ENCODE measurements at regions not wholly inside any gene's neighbourhood (a gene's known extent, or its start where the extent isn't known, plus 50 kb on each side); places are given as distances from the start of the nearest gene placed in this dataset.

DNA sequence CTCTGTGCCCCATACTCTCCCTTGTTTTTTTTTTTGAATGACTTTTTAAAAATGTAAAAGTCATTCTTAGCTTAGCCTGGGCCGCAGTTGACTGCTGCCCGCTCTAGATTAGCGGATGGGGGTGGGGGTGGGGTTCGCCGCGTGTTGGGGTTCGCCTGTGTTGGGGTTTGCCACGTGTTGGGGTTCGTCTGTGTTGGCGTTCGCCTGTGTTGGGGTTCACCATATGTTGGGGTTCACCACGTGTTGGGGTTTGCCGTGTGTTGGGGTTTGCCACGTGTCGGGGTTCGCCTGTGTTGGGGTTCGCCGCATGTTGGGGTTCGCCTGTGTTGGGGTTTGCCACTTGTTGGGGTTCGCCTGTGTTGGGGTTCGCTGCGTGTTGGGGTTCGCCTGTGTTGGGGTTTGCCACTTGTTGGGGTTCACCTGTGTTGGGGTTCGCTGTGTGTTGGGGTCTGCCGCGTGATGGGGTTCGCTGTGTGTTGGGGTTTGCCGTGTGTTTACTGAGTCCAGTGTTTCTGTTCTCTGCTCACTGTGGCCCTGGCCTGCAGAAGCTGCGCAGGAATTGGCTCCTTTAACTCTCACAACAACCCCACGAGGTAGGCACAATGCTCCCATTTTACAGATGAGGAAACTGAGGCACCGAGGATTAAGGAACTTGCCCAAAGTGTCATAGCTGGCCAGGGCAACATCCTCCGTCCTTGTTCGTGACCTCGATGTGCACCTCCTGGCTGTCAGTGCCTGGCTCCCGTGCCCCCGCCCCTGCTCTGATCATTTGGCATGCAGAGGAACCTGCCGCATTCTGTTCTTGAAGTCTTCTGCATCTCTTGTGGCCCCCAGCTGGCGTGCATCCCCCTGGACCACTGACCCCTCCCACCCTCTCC lies 96.6 kb upstream of the CIBAR2 start:
- Histone ChIP-seq H3K4me3 (no peak overlapping the region), H3K27ac (no peak overlapping the region), H3K4me1 (peaks cover 49% of the 10 kb centered on the region), H3K9me3 (no peaks in the 10 kb centered on the region), H3K36me3 (ENCODE audit: low read depth, missing control alignments) (no peaks in the 10 kb centered on the region), H3K27me3 (no peaks in the 10 kb centered on the region)
- no peak for TF ChIP-seq CTCF (IDR thresholded peaks at IDR 0.05)
- TF ChIP-seq POLR2A (IDR thresholded peaks at IDR 0.05): no peak
- intact Hi-C loops (cut with DNase I; ENCODE audit: low total_unique reads): loop anchor here (10.0 kb wide), 1 partner anchor 84 kb away; no protein-coding TSS in a partner anchor
- 94 to 95% methylated on average over 37 to 38 of the region's 38 CpGs for WGBS, 2 donors
- DNase-seq: no peak

DNA sequence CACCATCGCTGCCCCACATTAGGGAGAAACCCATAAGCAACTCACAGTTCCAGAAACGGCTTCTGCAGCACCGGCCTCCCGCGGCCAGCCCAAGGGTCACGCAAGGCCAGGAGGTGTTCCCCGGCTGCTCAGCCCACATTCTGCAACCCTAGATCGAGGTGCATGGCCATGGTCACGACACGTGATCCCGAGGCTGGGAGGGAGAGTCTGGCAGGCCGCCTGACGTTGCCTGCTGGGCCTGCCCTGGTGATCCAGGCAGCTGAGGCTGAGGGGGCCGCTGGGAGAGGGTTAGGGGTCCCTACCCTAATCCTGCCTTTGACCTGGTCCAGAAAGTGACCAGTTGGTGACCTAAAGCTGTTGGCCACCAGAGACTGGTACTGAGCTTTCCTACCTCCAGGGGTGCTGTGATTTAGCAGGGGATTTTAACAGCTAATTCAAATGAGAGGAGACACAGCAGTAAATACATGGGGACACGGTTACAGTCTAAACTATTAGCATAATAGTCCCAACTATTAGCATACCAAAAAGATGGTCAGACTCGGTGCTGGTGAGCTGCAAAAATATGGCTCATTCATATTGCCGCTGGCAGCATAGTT lies 97.4 kb upstream of the CIBAR2 start:
- H3K27ac ChIP-seq: no peak overlapping the region

GRCh38 chr16:85210423-85211169 lies 98.3 kb upstream of the CIBAR2 start:
- TF ChIP-seq POLR2A (IDR thresholded peaks at IDR 0.05): no peak
- no peak for TF ChIP-seq CTCF (IDR thresholded peaks at IDR 0.05)
- H3K4me3 ChIP-seq: no peak overlapping the region
- H3K4me1 ChIP-seq: peaks cover 56% of the 10 kb centered on the region
- H3K36me3 ChIP-seq (ENCODE audit: low read depth, missing control alignments): no peaks in the 10 kb centered on the region
- no peak overlapping the region for H3K27ac ChIP-seq
- no peak for DNase-seq
- H3K27me3 ChIP-seq: no peaks in the 10 kb centered on the region
- intact Hi-C loops (cut with DNase I; ENCODE audit: low total_unique reads): no loop called here
- no peaks in the 10 kb centered on the region for H3K9me3 ChIP-seq
- 61 to 72% methylated on average over 8 of the region's 8 CpGs for WGBS, 2 donors

More for the DNA sequence above, 97.4 kb upstream of the CIBAR2 start:
- H3K36me3 ChIP-seq (ENCODE audit: low read depth, missing control alignments): no peaks in the 10 kb centered on the region
- DNase-seq: peak; percentile 51
- H3K9me3 ChIP-seq: no peaks in the 10 kb centered on the region
- 71% methylated on average over 16 to 17 of the region's 17 CpGs for WGBS, 2 donors
- H3K27me3 ChIP-seq: no peaks in the 10 kb centered on the region
- H3K4me1 ChIP-seq: peaks cover 56% of the 10 kb centered on the region
- TF ChIP-seq POLR2A (IDR thresholded peaks at IDR 0.05) (no peak), CTCF (IDR thresholded peaks at IDR 0.05) (no peak)
- no peak overlapping the region for H3K4me3 ChIP-seq
- intact Hi-C loops (cut with DNase I; ENCODE audit: low total_unique reads): loop anchor here (10.0 kb wide), 1 partner anchor 85 kb away; no protein-coding TSS in a partner anchor

DNA sequence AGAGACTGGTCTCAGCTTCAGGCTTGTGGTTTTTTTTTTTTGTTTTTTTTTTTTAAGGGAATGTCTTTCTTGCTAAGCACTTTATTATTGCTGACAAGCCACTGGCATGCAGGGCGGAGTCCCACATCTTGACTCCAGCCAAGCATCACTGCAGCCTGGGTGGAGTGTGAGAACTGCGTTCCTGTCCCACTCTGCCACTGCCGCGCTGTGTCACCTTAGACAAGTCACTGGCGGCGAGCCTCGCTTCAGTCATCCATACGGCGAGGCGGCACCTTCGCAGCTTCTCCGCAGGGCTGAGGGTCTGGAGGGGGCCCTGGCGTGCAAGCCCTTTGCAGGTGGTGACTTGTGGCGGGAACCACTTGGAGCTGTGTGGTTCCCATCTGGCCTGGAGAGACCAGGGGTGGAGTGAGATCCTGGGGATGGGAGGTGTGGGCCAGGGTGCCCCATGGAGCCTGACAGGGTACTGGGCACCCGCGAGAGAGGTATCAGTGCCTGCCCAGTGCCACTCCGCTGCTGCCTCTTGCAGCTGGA lies 99.1 kb upstream of the CIBAR2 start:
- Histone ChIP-seq H3K27ac (no peak overlapping the region), H3K4me3 (no peak overlapping the region), H3K4me1 (peaks cover 48% of the 10 kb centered on the region), H3K36me3 (ENCODE audit: low read depth, missing control alignments) (no peaks in the 10 kb centered on the region), H3K9me3 (no peaks in the 10 kb centered on the region), H3K27me3 (no peaks in the 10 kb centered on the region)
- TF ChIP-seq POLR2A (IDR thresholded peaks at IDR 0.05) (no peak), CTCF (IDR thresholded peaks at IDR 0.05) (no peak)
- WGBS, 2 donors: 86 to 94% methylated on average over 7 to 17 of the region's 17 CpGs
- intact Hi-C loops (cut with DNase I; ENCODE audit: low total_unique reads): no loop called here
- no peak for DNase-seq
